CD4-positive, alpha-beta T cell treated with Interleukin-4 for 1 hour (primary cell): ENCODE measurements at regions not wholly inside any gene's neighbourhood (a gene's known extent, or its start where the extent isn't known, plus 50 kb on each side); places are given as distances from the start of the nearest gene placed in this dataset.
A peak's percentile ranks its signal among the peaks of the same experiment; 100 is the strongest.
"Not testable (repeated sequence)": the region's sequence is repeated elsewhere in the genome, so short reads cannot be mapped to it uniquely, and the experiment has no call there.

Experiments
- DNase-seq, 2 donors: peaks; one replicate each; pipeline ENCODE4 v3.0.0-alpha.2; 2020 to 2022

GRCh38 chr12:46948936-46949545, 123.2 kb upstream of the SLC38A4 start:
- DNase-seq: no peak

GRCh38 chr12:46950094-46950493, 124.3 kb upstream of the SLC38A4 start:
- DNase-seq: no peak

GRCh38 chr12:46952880-46953483, 126.4 kb upstream of the PCED1B start:
- no peak for DNase-seq

- DNase-seq: no peak
Observed at GRCh38 chr12:46956451-46957035, 122.9 kb upstream of the PCED1B start.

- DNase-seq: no peak
Observed at GRCh38 chr12:46958053-46958452, 121.4 kb upstream of the PCED1B start.

GRCh38 chr12:46958599-46959290, 120.7 kb upstream of the PCED1B start:
- DNase-seq: no peak

GRCh38 chr12:46959502-46959901, 119.9 kb upstream of the PCED1B start:
- no peak for DNase-seq

DNA sequence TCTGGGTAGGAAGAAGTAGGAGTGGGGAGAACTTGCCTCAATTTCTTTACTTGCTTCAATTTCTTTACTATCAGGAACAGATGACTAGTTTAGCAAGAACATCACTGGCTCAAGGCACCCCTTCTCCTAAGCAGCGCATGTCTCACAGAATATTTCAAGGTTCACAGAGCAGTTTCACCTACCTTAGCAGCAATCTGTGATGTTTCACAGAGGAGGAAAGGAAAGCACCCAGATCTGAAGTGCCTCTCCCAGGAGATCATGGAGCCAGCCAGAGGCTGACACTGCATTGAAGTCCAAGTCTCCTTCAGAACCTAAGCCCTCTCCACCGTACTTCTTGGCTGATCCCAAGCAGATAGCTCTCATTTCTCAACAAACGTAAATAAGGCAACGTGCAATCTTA, 118.7 kb upstream of the PCED1B start:
- DNase-seq: no peak

DNA sequence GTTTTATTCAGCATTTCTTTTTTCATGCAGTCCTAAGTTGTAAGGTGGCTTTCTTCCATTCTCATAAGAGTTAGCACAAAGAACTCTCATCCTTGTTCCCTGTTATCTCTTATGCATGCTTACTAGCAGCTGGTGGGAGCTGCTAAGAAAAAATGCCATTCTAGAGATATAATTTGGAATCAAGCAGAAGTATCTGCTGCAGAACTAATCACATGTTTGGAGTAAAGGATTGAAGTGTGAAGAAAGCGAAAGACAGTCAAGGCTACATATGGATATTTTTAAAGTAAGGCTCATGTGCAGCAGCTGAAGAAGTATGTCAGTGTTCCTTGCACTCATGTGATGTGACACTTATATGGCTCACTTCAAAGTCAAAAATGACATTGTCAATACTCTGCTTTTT, 116.2 kb upstream of the PCED1B start:
- DNase-seq: no peak

DNA sequence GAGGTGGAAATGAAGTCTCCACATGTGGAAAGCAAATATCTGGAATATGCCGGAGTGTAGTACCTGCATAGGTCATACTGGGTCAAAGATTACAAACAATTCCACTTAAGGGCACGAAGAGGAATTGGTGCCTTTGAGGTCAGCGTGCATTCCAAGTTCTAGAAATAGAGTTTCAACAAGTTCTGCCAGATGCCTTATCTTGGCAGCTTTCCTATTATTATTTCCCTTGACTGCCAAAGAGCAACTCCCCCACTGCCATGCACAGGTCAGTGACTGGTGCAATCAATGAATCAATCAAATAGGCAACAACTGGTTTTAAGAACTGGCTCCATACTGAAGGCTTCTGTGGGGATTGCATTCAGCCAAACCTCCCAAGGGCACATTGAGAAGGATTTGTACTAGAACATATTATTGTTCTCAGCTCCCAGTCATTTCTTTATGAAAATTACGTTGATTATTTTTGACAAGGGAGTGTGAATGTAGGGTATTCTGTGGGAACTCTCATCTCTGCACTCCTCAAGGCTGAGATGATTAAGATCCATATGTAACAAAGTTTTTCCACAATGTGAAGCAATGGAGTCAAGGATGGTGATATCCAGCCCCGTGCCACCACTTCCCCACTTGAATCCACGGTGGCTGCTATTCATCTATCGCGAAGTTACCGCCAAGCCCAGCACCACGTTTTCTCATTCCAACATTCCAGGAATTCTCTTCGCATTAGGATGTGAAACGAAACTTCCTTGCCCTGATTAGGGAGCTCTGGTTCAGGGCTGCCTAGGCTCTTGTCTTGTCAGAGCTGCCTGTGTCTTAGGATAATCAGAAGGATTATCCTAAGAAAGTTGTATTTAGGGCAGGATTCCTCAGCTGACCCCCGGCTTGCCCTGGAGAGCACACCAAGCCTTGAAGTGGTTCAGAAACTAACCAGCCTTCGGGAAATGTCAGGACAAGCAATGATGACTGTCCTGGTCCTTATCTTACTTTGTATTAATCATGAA, 115.1 kb upstream of the PCED1B start:
- DNase-seq: no peak

DNA sequence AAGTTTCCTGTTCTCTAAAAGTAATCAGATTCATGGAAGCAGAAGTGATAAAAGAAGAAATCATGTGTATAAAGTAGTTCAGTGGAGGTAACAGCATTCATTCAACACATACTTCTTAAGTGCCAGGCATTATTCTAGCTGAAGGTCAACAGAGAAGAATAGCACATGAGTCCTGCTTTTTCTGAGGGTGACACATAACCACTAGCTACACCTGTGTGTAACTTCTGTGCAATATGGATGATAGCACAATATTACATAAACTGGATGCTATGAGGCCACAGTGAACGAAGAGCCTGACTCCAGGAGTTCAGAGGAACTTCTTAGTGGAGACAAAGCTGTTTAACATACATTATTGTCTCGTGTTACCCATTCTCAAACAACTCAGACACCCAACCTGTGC, 114.3 kb upstream of the PCED1B start:
- DNase-seq: no peak

DNA sequence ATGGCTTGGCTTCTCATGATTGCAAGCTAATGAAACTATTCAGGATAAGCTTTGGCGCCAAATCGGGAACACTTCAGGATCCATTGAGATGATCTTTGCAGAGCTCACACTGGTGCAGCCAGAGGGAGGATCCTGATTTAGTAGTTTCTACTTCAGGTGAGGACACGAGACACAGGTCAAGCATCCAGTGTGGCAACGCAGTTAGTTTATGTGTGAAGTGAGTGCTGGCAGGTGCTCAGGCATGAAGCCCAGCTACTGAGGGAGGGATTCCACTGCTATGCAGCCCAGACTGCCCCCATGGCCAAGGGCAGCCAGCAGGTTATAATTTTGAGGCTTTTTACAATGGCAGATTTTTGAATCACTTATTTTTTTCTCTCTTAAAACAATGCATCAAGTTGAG, 113.5 kb upstream of the PCED1B start:
- no peak for DNase-seq

DNA sequence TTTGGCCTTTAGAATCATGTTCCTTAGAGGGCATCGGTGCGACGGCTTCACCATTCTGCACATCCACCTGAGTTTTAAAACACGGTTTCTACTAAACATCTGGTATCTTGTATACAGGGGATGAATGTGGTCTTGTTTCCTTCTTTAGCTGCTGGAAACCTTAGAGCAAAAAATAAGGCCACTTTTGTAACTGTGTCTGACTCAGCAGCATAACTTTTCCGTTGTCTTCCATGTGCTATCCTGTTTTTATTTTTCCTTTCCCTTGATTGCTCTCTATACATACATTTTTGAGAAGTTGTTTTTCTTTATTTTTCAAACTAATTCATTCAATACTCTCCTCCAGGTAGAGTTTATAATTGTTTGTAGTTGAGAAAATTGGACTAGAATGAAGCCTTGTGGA, 108.8 kb upstream of the PCED1B start:
- no peak for DNase-seq

DNA sequence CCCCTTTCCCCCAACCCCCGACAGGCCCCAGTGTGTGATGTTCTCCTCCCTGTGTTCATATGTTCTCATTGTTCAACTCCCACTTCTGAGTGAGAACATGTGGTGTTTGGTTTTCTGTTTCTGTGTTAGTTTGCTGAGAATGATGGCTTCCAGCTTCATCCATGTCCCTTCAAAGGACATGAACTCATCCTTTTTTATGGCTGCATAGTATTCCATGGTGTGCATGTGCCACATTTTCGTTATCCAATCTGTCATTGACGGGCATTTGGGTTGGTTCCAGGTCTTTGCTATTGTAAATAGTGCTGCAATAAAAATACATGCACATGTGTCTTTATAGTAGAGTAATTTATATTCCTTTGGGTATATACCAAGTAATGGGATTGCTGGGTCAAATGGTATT, 105.5 kb upstream of the PCED1B start:
- DNase-seq: not testable (repeated sequence)

- no peak for DNase-seq
Observed at GRCh38 chr12:46977871-46978375, 101.5 kb upstream of the PCED1B start.

DNA sequence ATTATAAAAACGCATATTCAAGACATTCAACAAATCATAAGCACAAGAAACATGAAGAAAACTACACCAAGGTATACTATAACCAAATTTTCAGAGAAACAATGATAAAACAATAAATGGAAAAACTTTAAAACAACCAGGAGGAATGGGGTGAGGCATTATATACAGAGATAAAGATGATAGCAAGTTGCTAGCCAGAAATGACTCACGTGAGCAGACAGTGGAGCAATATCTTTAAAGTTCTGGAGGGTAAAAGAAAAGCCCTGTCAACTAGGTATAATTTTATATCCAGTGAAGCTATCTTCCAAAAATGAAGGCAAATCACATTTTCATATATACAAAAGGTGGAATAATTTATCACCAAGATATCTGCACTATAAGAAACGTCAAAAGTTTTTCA, 97.8 kb upstream of the PCED1B start:
- DNase-seq: no peak

GRCh38 chr12:46982629-46983392, 96.6 kb upstream of the PCED1B start:
- no peak for DNase-seq

DNA sequence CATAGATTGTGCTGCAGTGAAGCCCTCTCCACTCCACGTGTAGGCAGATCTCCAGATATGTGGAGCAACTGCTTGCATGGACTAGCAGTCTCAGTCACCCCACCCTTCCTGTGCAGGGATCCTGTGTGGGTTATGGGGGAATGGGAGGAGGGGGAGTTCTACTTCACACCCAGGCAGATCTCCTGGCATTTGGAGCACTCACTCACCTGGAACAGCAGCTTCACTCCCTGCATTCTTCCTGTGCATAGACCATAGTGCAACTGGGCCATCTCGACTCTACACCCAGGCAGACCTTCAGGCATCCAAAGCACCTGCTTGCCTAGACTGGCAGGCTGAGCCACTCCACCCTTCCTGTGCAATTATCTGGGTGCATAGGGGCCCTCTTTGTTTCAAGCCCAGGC, 96.0 kb upstream of the PCED1B start:
- no peak for DNase-seq

DNA sequence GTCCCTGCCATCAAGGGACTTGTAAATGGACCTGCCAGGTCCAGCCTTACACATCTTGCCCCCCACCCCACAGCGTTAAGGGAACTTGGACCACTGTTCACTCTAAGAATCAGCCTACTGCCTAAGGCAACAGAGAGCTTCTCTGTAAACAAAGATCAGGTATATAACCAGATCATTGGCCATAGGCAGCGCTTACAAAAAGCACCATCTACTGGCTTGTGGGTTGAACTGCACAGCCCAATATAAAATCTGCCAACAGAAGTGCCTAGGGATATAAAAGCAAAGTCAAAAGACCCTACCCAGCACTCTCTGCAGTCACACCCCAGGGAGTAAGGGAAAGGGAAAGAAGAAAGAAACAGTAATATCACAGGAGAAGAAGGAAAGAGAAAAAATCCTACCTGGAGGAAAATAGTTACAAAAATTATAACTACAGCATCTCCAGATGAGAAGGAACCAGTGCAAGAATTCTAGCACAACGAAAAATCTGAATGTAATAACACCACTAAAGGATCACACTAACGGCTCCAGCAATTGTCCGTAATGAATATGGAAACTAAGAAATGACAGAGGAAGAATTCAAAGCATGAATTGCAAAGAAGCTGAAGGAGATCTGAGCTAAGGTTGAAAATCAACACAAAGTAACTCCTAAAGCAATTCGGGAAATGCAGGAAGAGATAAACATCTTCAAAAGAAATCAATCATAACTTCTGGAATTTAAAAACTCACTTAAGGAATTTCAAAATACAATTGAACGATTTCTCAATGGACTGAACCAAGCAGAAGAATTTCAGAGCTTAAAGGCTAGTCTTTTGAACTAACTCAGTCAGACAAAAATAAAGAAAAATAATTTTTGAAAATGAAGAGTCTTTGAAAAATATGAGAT, 95.2 kb upstream of the PCED1B start:
- DNase-seq: peak; percentile 24 to 45

DNA sequence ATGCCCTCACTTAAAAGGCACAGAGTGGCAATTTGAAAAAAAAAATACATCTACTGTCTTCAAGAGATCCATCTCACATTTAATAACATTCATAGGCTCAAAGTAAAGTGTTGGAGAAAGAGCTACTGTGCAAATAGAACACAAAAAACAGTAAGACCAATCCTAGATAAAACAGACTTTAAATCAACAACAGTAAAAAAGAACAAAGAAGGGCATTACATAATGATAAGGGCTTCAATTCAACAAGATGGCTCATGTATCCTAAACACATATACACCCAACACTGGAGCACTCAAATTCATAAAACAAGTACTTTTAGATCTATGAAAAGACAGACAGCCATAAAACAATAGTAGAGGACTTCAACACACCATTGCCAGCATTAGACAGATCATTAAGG, 93.6 kb upstream of the PCED1B start:
- DNase-seq: no peak

- DNase-seq: not testable (repeated sequence)
Observed at GRCh38 chr12:46988122-46988521, 91.3 kb upstream of the PCED1B start.
